MM.1S (cell line): ENCODE measurements at regions not wholly inside any gene's neighbourhood (a gene's known extent, or its start where the extent isn't known, plus 50 kb on each side); places are given as distances from the start of the nearest gene placed in this dataset.

ENCODE experiments used
- DNase-seq: peaks from one replicate; pipeline ENCODE4 v3.0.0-alpha.2; 2015
- H2AFZ ChIP-seq: fragments of 300-600 bp; sonication (generic); 2 replicates; pipeline ENCODE4 v1.6.0; 2016; ENCODE audit warnings: antibody characterized with exemption, low read length
- H3F3A ChIP-seq: fragments of 300-600 bp; sonication (generic); 2 replicates; pipeline ENCODE4 v1.6.1; 2016; ENCODE audit warnings: mild to moderate bottlenecking, antibody characterized with exemption, low read length, moderate library complexity, mixed read lengths; ENCODE audit not compliant: insufficient read depth
- H3K27ac ChIP-seq: fragments of 300-600 bp; sonication (generic); 2 replicates; pipeline ENCODE4 v1.5.1; 2016; ENCODE audit warnings: mild to moderate bottlenecking, low read length
- H3K27me3 ChIP-seq: fragments of 300-600 bp; sonication (generic); replicated peaks from 2 replicates; pipeline ENCODE4 v1.6.0; 2016; ENCODE audit warnings: low read length; ENCODE audit not compliant: insufficient read depth
- H3K36me3 ChIP-seq: fragments of 300-600 bp; sonication (generic); replicated peaks from 2 replicates; pipeline ENCODE4 v1.6.1; 2016; ENCODE audit warnings: mild to moderate bottlenecking, low read length, mixed read lengths; ENCODE audit not compliant: insufficient read depth
- H3K4me1 ChIP-seq: fragments of 300-600 bp; sonication (generic); 2 replicates; pipeline ENCODE4 v1.6.1; 2016; ENCODE audit warnings: low read length, mixed read lengths
- H3K4me2 ChIP-seq: fragments of 300-600 bp; sonication (generic); 2 replicates; pipeline ENCODE4 v1.6.0; 2016; ENCODE audit warnings: low read depth, low read length
- H3K4me3 ChIP-seq: fragments of 300-600 bp; sonication (generic); 2 replicates; pipeline ENCODE4 v1.5.1; 2016; ENCODE audit warnings: low read length, mixed read lengths
- H3K79me2 ChIP-seq: fragments of 300-600 bp; sonication (generic); 2 replicates; pipeline ENCODE4 v1.6.1; 2016; ENCODE audit warnings: mixed run types, low read length, mixed read lengths
- H3K9ac ChIP-seq: fragments of 300-600 bp; sonication (generic); 2 replicates; pipeline ENCODE4 v1.6.1; 2016; ENCODE audit warnings: low read length, mixed read lengths
- H3K9me2 ChIP-seq: fragments of 300-600 bp; sonication (generic); replicated peaks from 2 replicates; pipeline ENCODE4 v1.6.1; 2016; ENCODE audit warnings: mild to moderate bottlenecking, low read length, mixed read lengths; ENCODE audit not compliant: insufficient read depth
- H3K9me3 ChIP-seq: fragments of 300-600 bp; sonication (generic); replicated peaks from 2 replicates; pipeline ENCODE4 v1.6.1; 2016; ENCODE audit warnings: mild to moderate bottlenecking, low read length, mixed read lengths; ENCODE audit not compliant: insufficient read depth
- H4K20me1 ChIP-seq: fragments of 300-600 bp; sonication (generic); 2 replicates; pipeline ENCODE4 v1.6.1; 2016; ENCODE audit warnings: mild to moderate bottlenecking, low read length, moderate library complexity, mixed read lengths; ENCODE audit not compliant: insufficient read depth
- CTCF ChIP-seq: fragments of 300-600 bp; sonication (generic); IDR thresholded peaks from 2 replicates; pipeline ENCODE4 v1.5.1; 2016; ENCODE audit warnings: antibody characterized with exemption, low read length, mixed read lengths
- EZH2 ChIP-seq: fragments of 300-600 bp; sonication (generic); optimal IDR thresholded peaks from 2 replicates; pipeline ENCODE3; 2017; ENCODE audit warnings: low read depth, mild to moderate bottlenecking, antibody characterized with exemption, low read length, mixed read lengths
- EZH2phosphoT487 ChIP-seq: fragments of 300-600 bp; sonication (generic); IDR thresholded peaks from 2 replicates; pipeline ENCODE4 v1.6.1; 2018; ENCODE audit warnings: antibody characterized with exemption, low read length

- DNase-seq: no peak
- no peaks in the 10 kb centered on the region for H3K4me1 ChIP-seq
These were observed 65.4 kb upstream of the PTGS2 start for GRCh38 chr1:186745531-186746146.

GRCh38 chr1:186741640-186742039 lies 61.4 kb upstream of the PTGS2 start:
- TF ChIP-seq CTCF (no peak), EZH2 (no peak), EZH2phosphoT487 (no peak)
- H3K9me2 ChIP-seq: no peaks in the 10 kb centered on the region
- H3K27ac ChIP-seq: no peak overlapping the region
- no peaks in the 10 kb centered on the region for H3K36me3 ChIP-seq
- no peak overlapping the region for H3K9ac ChIP-seq
- H3K4me1 ChIP-seq: no peaks in the 10 kb centered on the region
- no peak overlapping the region for H2AFZ ChIP-seq
- no peaks in the 10 kb centered on the region for H3K79me2 ChIP-seq
- no peak overlapping the region for H3K4me2 ChIP-seq
- H3K27me3 ChIP-seq: no peaks in the 10 kb centered on the region
- H4K20me1 ChIP-seq: no peaks in the 10 kb centered on the region
- no peak overlapping the region for H3K4me3 ChIP-seq
- no peaks in the 10 kb centered on the region for H3K9me3 ChIP-seq
- no peaks in the 10 kb centered on the region for H3F3A ChIP-seq
- DNase-seq: no peak

More at GRCh38 chr1:186745531-186746146, 65.4 kb upstream of the PTGS2 start:
- Histone ChIP-seq H3K27me3 (no peaks in the 10 kb centered on the region), H3K9me2 (no peaks in the 10 kb centered on the region), H3K36me3 (no peaks in the 10 kb centered on the region), H3K9ac (no peak overlapping the region), H3K4me2 (no peak overlapping the region), H3F3A (no peaks in the 10 kb centered on the region), H3K79me2 (no peaks in the 10 kb centered on the region), H3K9me3 (no peaks in the 10 kb centered on the region), H2AFZ (no peak overlapping the region), H3K4me3 (no peak overlapping the region), H3K27ac (no peak overlapping the region), H4K20me1 (no peaks in the 10 kb centered on the region)
- no peak for TF ChIP-seq EZH2phosphoT487
- TF ChIP-seq CTCF: no peak
- TF ChIP-seq EZH2: no peak

- Histone ChIP-seq H3K9me3 (no peaks in the 10 kb centered on the region), H3K27ac (no peak overlapping the region), H3K79me2 (no peaks in the 10 kb centered on the region), H3K9me2 (no peaks in the 10 kb centered on the region), H3K36me3 (no peaks in the 10 kb centered on the region), H4K20me1 (no peaks in the 10 kb centered on the region), H3K9ac (no peak overlapping the region), H3K4me3 (no peak overlapping the region), H2AFZ (no peak overlapping the region), H3K4me2 (no peak overlapping the region), H3K27me3 (no peaks in the 10 kb centered on the region), H3K4me1 (no peaks in the 10 kb centered on the region), H3F3A (no peaks in the 10 kb centered on the region)
- TF ChIP-seq EZH2: no peak
- no peak for TF ChIP-seq CTCF
- TF ChIP-seq EZH2phosphoT487: no peak
- DNase-seq: no peak
These were observed 60.1 kb upstream of the PTGS2 start for GRCh38 chr1:186740324-186740723.
